Lung (tissue), 11 donors: ENCODE measurements at regions not wholly inside any gene's neighbourhood (a gene's known extent, or its start where the extent isn't known, plus 50 kb on each side); places are given as distances from the start of the nearest gene placed in this dataset.
A peak's percentile ranks its signal among the peaks of the same experiment; 100 is the strongest.

Source experiments
- ATAC-seq: fragments of 200-7000 bp; cut with Tn5 transposase; one replicate; pipeline ENCODE4 v1.9.1; 2020; ENCODE audit warnings: moderate number of reproducible peaks; ENCODE audit not compliant: insufficient read depth, low FRiP score
- DNase-seq, 3 donors: peaks; one replicate each; pipeline ENCODE4 v3.0.0-alpha.2; 2013 to 2017
- H3K27ac ChIP-seq, 2 donors: one replicate each; pipeline ENCODE4 v1.5.1; 2013; ENCODE audit warnings: mild to moderate bottlenecking in 2 of 2, moderate library complexity in 2 of 2, control low read depth in 1 of 2, inconsistent platforms in 1 of 2, low read depth in 1 of 2, low read length in 1 of 2
- H3K27me3 ChIP-seq, 3 donors: one replicate each; pipeline ENCODE4 v1.5.1; 2013; ENCODE audit warnings: low read length in 2 of 3; ENCODE audit not compliant: control insufficient read depth in 3 of 3, insufficient read depth in 3 of 3
- H3K36me3 ChIP-seq, 4 donors: one replicate each; pipeline ENCODE4 v1.5.1; 2013; ENCODE audit warnings: low read length in 4 of 4, mild to moderate bottlenecking in 1 of 4, moderate library complexity in 1 of 4; ENCODE audit not compliant: control insufficient read depth in 4 of 4, insufficient read depth in 4 of 4
- H3K4me1 ChIP-seq, 5 donors: one replicate each; pipeline ENCODE4 v1.5.1; 2013; ENCODE audit warnings: low read length in 5 of 5, mild to moderate bottlenecking in 2 of 5, moderate library complexity in 1 of 5; ENCODE audit not compliant: control insufficient read depth in 5 of 5, insufficient read depth in 5 of 5
- H3K4me3 ChIP-seq: one replicate; pipeline ENCODE4 v1.5.1; 2013; ENCODE audit warnings: mild to moderate bottlenecking, control low read depth, moderate library complexity
- H3K9ac ChIP-seq, 2 donors: one replicate each; pipeline ENCODE4 v1.5.1; 2013; ENCODE audit warnings: low read length in 2 of 2, control low read depth in 1 of 2; ENCODE audit not compliant: insufficient read depth in 1 of 2
- H3K9me3 ChIP-seq, 4 donors: one replicate each; pipeline ENCODE4 v1.5.1; 2013; ENCODE audit warnings: low read length in 3 of 4, mild to moderate bottlenecking in 1 of 4, moderate library complexity in 1 of 4; ENCODE audit not compliant: control insufficient read depth in 4 of 4, insufficient read depth in 3 of 4
- WGBS, 2 donors: extraction: QIAGEN DNeasy Blood & Tissue Kit; methylation state at CpG; one replicate each; pipeline ENCODE4 v1.1.7; 2013; 5-methylcytosine and 5-hydroxymethylcytosine counted together
- TF ChIP-seq, protein P1 (sequence below): IDR thresholded peaks from 2 replicates; pipeline ENCODE4 v1.5.1; 2012; ENCODE audit warnings: mild to moderate bottlenecking; ENCODE audit errors: control extremely low read depth, extremely low read depth
- donor health status: control.
- donor health status: control.
- donor health status: Bipolar disorder and iron deficiency.
- donor health status: healthy.
- donor health status: DM: yes; HTN: yes; CAD: no.

GRCh38 chr11:38950867-38951266 is 2352.8 kb upstream of the RAG2 start:
- H3K4me3 ChIP-seq, result no peak overlapping the region
- H3K27me3 ChIP-seq, result no peaks in the 10 kb centered on the region
- no peaks in the 10 kb centered on the region for H3K36me3 ChIP-seq
- DNase-seq, result no peak
- TF ChIP-seq, protein P1, sequence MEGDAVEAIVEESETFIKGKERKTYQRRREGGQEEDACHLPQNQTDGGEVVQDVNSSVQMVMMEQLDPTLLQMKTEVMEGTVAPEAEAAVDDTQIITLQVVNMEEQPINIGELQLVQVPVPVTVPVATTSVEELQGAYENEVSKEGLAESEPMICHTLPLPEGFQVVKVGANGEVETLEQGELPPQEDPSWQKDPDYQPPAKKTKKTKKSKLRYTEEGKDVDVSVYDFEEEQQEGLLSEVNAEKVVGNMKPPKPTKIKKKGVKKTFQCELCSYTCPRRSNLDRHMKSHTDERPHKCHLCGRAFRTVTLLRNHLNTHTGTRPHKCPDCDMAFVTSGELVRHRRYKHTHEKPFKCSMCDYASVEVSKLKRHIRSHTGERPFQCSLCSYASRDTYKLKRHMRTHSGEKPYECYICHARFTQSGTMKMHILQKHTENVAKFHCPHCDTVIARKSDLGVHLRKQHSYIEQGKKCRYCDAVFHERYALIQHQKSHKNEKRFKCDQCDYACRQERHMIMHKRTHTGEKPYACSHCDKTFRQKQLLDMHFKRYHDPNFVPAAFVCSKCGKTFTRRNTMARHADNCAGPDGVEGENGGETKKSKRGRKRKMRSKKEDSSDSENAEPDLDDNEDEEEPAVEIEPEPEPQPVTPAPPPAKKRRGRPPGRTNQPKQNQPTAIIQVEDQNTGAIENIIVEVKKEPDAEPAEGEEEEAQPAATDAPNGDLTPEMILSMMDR, result no peak
- ATAC-seq, result no peak
- no peak overlapping the region for H3K9ac ChIP-seq
- 63 to 83% methylated on average over 1 of the region's 1 CpG for WGBS, 2 donors
- peaks cover 0 to 3% (median 0%) of the 10 kb centered on the region in 4 donors for H3K9me3 ChIP-seq
- no peak overlapping the region for H3K27ac ChIP-seq
- H3K4me1 ChIP-seq, result no peaks in the 10 kb centered on the region

DNA sequence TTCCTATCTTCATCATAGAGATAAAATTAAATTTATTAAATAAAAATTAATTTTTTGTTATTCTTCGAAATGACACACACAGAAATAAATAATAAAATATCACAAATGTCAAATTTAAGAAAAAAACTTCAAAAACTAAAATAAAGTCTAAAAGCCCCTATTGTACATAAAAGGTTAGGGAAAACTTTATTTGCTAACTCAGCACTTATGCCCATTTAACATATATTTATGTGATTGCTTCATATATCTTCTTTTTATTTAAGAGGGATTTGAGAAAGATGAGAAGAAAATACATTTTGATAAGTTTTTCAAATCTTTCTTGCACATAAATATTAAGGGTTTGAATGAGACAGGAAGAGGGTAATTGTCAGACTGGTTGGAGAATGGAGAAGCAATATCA is 2350.4 kb upstream of the RAG2 start:
- H3K27me3 ChIP-seq, result no peaks in the 10 kb centered on the region
- H3K9ac ChIP-seq, result no peak overlapping the region
- ATAC-seq, result no peak
- TF ChIP-seq, protein P1, result no peak
- no peak overlapping the region for H3K27ac ChIP-seq
- DNase-seq, result no peak
- H3K36me3 ChIP-seq, result no peaks in the 10 kb centered on the region
- 81 to 83% methylated on average over 1 of the region's 1 CpG for WGBS, 2 donors
- H3K4me3 ChIP-seq, result no peak overlapping the region
- peaks cover 0 to 7% (median 1%) of the 10 kb centered on the region in 4 donors for H3K9me3 ChIP-seq
- no peaks in the 10 kb centered on the region for H3K4me1 ChIP-seq

- WGBS, 2 donors, result 71 to 79% methylated on average over 2 of the region's 2 CpGs
- Histone ChIP-seq H3K4me1 (no peaks in the 10 kb centered on the region), H3K4me3 (no peak overlapping the region), H3K27ac (no peak overlapping the region), H3K9me3 (no peaks in the 10 kb centered on the region), H3K36me3 (no peaks in the 10 kb centered on the region), H3K27me3 (no peaks in the 10 kb centered on the region), H3K9ac (no peak overlapping the region)
- ATAC-seq (no peak), DNase-seq (no peak)
- TF ChIP-seq, protein P1, result no peak
These were observed 2339.7 kb upstream of the RAG2 start for GRCh38 chr11:38937709-38938108.

- peak in 1 of 3 donors; percentile 13 for DNase-seq
- H3K9me3 ChIP-seq, result no peaks in the 10 kb centered on the region
- no peak overlapping the region for H3K9ac ChIP-seq
- H3K27me3 ChIP-seq, result no peaks in the 10 kb centered on the region
- TF ChIP-seq, protein P1, result no peak
- no peaks in the 10 kb centered on the region for H3K4me1 ChIP-seq
- no peak overlapping the region for H3K4me3 ChIP-seq
- ATAC-seq, result no peak
- H3K36me3 ChIP-seq, result no peaks in the 10 kb centered on the region
- H3K27ac ChIP-seq, result no peak overlapping the region
These were observed 2337.9 kb upstream of the RAG2 start for GRCh38 chr11:38935941-38936340.
